NCI-H526 (cell line): ENCODE measurements at regions not wholly inside any gene's neighbourhood (a gene's known extent, or its start where the extent isn't known, plus 50 kb on each side); places are given as distances from the start of the nearest gene placed in this dataset.
A peak's percentile ranks its signal among the peaks of the same experiment; 100 is the strongest.

Experiments
- DNase-seq, 2 experiments: peaks; one replicate each; lab custom pipeline; 2025; lab: John Stamatoyannopoulos, UW

GRCh38 chr1:55716610-55717009 lies 501.4 kb upstream of the USP24 start:
- no peak for DNase-seq

DNA sequence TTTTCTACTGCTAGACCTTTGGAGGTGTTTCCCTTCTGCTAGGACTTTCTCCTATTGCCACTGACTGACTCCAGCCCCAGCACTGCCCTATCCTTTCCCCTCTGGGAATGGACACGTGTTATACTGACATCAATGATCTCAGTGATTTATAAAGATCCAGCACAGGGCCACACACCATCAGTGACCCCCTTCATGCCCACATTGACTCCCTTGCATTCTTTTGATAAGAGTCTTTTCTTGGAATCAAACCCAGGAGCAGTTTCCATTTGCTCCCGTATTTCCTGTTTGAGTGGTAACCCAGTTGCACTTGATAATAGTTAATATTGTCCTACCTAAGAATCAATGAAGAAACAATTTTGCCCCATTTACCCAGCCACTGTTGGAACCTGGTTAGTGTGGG lies 501.0 kb upstream of the USP24 start:
- no peak for DNase-seq

DNA sequence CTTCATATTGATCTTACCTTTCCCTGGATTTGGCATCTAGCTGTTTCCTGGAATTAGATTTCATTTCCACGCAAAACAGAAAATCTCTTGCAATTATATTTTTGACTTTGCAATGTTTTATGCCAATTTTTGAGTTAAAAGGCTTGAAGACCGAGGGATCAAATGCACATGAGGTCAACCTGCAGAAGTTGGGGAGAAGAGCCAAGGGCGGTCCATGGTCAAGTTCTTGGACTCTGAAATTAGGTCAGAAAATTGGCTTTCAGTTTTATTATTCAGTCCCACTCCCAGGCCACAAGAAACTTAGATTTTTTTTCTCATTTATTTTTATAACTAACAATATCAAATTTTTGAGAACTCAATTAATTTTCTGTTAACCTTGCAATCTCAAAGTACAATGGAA lies 499.1 kb upstream of the USP24 start:
- no peak for DNase-seq

- DNase-seq = no peak
These were observed 498.4 kb upstream of the USP24 start for GRCh38 chr1:55713516-55713915.

- no peak for DNase-seq
These were observed 497.0 kb upstream of the USP24 start for GRCh38 chr1:55712148-55712547.

- no peak for DNase-seq
These were observed 493.6 kb upstream of the USP24 start for GRCh38 chr1:55708781-55709180.

GRCh38 chr1:55707846-55708245 lies 492.7 kb upstream of the USP24 start:
- DNase-seq = no peak

DNA sequence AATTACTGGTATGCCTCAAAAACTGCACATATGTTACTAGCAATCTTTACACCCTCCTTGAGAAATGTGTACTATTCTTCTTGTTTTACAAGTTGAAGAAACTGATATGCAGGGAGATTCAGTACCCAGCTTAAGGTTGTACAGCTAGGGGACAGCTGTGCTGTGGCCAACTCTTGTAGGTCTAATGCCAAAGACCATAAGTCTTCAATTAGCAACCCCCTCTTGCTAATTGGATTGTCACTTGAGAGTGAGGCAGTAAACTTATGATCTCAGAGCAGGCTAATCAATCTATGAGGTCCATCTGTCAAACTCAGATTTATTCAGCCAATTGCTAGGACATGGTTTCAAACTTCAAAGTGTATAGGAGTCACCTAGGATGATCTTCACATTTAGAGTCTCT lies 492.0 kb upstream of the USP24 start:
- DNase-seq = no peak

DNA sequence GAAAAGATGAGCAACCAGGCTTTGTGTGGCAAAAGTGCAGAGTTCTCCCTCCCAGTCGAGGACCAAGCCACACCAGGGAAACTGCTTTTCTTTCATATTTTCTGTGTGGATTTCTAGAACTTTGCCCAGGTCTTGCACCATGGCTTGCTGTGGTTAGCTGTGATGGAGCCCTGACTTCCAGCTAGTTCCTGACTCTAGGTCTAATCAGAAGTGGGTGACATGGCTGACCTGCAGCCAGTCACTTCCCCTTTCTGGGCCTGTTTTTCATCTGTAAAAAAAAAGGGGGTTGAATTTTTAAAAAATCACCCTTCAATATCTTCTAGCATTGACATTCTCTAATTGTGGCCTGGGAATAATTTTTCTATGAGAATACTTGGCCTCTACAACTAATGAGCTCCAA lies 491.2 kb upstream of the USP24 start:
- DNase-seq = no peak

DNA sequence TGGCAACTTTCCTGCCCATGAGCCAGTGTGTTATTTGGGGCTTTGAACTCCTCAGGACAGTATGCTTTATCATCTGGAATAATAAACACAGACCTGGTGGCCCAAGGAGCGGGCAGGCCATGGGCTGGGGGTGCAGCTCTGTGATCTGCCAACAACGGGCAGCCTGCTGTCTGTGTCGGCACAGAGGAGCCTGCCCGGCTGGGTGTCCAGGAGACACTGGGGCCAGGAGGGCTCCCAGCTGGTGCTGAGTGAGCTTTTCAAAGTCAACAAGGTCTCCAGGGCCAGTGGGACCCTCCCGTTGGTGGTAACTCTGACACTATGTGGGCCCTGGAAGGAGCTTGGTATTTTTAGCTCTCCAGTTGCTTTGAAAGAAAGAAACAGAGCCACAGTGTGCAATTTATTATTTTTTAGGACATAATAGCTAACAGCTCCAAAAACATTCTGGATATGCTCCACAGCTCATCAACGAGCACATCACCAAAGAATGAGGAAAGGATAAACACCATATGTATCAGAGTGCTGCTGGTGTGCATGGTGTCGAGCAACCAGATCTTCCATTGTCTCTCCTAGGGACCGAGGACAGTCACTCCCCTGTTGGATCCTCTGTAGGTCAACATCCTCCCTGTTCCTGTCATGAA lies 488.7 kb upstream of the USP24 start:
- DNase-seq = no peak

GRCh38 chr1:55702064-55702463 lies 486.9 kb upstream of the USP24 start:
- peak in 1 of 2 experiments; percentile 47 for DNase-seq

DNA sequence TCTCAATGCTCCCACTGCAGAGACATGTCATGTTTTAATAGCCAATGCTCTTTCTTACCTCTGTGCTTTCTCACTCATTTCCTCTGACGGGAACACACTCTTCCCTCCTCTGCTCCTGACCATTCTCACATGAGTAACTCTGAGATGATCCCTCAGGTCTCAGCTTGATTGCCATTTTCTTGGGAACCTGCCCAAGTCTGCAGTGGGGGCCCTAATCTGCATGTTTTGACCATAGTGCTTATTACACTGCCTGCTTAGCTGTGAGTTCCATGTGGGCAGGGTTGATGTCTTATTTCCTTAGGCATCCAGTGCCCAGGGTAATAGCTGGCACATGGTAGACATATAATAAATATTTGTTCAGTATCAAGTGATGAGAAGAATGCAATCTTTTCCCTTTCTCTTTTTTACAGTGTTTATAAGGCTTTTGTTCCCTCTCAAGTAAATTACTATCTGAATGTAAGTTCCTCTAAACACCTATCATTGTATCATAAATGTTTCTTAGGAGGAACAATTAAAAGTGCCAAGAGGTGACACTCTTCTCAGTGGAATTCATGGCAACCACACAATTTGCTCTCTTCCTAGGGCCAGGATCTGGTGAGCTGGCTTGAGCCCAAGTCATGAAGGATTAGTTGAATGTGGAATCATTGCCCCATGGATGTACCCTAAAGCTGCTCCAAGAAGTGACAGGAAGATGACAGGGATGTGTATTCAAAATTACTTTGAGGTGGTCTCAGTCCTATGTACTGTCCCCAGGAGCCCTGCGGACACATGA lies 485.4 kb upstream of the USP24 start:
- no peak for DNase-seq

DNA sequence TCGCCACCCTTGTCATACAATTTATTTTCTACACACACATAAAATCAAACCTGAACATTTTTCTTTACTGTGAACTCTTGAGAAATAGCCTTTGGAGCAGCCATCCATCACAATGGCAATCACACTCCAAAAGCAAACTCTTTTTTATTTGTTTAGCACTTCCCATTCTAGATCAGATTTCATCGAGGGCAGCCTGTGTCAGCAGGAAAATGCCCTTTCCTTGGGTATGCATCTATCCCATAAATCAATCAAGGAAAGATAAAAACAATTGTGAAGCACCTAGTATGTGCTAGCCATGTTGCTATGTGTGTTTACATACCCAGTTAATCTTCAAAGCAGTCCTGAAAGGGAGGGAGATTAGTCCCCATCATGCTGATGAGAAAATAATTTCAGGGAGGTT lies 484.1 kb upstream of the USP24 start:
- DNase-seq = no peak

GRCh38 chr1:55697997-55698535 lies 482.9 kb upstream of the USP24 start:
- DNase-seq = peak in 1 of 2 experiments; percentile 19

DNA sequence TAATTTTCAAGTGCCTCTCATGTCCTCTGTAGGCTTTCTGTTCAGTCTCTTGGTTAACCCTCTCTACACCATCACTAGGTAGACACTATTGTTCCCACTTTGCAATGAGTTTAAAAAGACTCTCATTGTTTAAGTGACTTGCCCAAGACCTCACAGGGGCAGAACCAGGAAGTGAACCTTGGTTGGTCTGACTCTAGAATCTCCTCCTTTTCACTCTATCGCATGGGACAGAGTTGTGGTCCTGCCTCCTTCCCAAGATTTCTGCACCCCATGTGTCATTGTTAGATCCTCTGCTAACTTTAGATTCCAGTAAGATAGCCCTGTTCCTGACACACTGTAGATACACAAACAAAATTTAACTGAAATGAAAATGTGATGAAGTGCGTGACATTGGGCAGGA lies 481.7 kb upstream of the USP24 start:
- DNase-seq = no peak

GRCh38 chr1:55696181-55696754 lies 481.1 kb upstream of the USP24 start:
- no peak for DNase-seq

GRCh38 chr1:55695552-55695951 lies 480.4 kb upstream of the USP24 start:
- DNase-seq = no peak

DNA sequence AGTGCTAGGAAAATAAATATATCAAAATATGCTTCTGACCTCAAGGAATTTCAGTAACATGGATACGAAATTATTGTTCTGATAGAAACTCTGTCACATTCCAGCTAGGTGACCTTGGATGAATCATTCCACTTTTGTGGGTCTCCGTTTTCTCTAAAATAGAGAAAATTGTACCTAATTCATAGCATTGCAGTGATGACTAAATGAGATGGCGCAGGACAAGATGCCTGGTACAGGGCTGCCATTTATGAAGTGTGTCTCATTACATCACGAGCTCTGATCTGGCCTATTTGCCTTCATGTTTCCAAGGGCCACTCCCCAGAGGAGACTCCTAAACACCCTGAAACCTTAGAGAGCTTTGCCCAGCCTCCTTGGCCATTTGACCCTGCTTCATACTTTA lies 480.0 kb upstream of the USP24 start:
- DNase-seq = no peak

- DNase-seq = peak; percentile 84 to 93
These were observed 479.2 kb upstream of the USP24 start for GRCh38 chr1:55694310-55694801.

DNA sequence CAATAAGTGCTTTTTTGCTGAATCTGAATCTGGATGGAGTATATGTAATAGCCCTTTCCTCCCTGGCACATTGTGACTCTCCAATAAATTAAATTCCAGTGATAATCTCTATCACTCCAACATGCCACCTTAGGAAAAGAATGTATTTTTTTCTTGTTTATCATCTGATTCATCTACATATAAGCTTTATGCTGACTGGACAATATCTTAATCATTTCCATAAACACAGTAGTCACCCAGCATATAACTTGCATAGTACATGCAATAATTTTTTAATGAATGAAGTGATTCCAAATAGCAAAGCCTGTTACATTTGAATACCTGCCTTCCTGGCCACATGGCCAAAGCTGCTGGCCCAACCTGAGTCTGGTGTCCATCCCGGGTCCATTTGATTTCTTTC lies 477.6 kb upstream of the USP24 start:
- no peak for DNase-seq

- no peak for DNase-seq
These were observed 475.2 kb upstream of the USP24 start for GRCh38 chr1:55690366-55690765.

DNA sequence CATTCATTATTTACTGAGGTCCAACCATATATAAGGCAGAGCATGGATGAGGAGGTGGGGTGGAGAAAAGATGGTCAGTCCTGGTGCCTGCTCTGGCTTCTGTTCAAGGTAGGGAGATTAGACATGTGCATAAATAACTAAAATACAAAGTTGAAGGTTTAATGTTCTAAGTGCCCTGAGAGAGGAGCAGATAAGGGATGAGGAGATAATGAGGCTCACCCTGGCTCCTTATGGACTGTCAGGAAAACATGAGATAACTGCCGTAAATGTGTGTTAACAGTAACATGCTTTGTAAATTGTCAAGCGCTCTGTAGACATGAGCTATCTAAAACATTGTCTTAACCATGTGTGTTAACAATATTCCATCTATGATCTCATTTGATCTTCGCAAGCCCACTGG lies 474.6 kb upstream of the USP24 start:
- no peak for DNase-seq

DNA sequence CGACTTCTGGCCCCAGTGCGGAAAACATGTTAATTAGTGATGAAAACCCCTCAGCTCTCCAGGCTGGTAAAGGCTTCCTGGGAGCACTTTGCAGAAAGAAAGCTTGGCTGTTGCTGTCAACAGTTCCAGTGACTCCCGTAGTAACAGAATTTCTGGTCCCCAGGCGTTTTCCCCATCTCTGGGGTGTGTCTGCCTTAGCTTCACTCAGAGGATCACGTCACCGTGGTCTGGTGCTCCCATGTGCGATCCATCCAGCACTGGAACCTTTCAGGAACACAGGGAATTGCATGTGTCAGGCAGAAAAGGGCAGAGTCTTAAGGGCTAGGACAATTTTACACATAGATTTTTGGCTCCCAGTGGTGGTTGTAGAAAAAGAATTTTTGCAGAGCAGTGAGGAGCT lies 470.4 kb upstream of the USP24 start:
- DNase-seq = no peak
